ENCODE measurements at regions not wholly inside any gene's neighbourhood (a gene's known extent, or its start where the extent isn't known, plus 50 kb on each side); places are given as distances from the start of the nearest gene placed in this dataset.

DNA sequence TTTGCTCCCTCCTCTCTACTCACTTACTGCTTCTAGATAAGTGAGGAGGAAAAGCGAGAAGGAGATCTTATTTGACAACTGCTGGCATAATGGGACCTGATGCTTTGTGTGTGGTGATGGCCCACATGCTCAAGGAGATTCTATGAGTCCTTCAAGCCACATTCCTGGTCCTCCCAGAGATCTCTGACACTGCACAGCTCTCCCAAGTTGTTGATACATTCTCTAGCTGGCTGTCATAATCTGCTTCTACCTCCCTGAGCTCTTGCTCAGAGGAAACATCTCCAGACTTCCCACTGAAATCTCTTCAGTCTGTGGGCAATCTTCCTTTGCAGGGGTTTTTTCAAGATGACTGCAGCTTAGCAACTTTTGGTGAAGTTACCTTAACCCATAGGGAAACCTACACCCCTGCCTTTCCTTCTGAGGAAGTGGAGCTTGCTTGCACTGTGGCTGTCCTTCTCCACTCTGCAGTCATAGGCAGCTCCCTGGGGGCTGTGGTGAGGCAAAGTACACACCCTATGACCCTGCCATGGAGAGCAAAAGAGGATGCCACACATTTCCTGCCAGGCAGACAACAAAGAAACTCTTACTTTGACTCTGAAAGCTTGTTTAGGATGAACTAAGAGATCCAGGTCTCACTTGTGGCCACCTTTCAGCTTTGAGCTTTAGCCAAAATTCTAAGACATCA lies 163.8 kb downstream of the TMEM38B start:
- Mint-ChIP-seq H3K4me3 (no peak overlapping the region), H3K4me1 (peaks cover 0 to 2% of the 10 kb centered on the region in 2 experiments; a peak in 2 of 4 replicates), H3K36me3 (ENCODE audit: insufficient read depth in 1 of 3, low read depth in 3 of 3) (no peaks in the 10 kb centered on the region), H3K27me3 (ENCODE audit: low read depth) (no peaks in the 10 kb centered on the region), H3K27ac (no peak overlapping the region; a peak in 1 of 7 replicates), H3K9me3 (no peaks in the 10 kb centered on the region)
- H3K9me3 ChIP-seq (ENCODE audit: control insufficient read depth, low read depth, low read length): no peaks in the 10 kb centered on the region
- no peak overlapping the region for H3K56ac ChIP-seq (ENCODE audit: insufficient read length, low read depth, low read length)
- H4K91ac ChIP-seq (ENCODE audit: insufficient read length, low read depth, low read length): no peak overlapping the region
- no peak overlapping the region for H3K18ac ChIP-seq (ENCODE audit: insufficient read length, low read depth, low read length)
- H2AFZ ChIP-seq (ENCODE audit: low read length): no peak overlapping the region
- H3K79me1 ChIP-seq (ENCODE audit: insufficient read depth, low read depth, low read length, poor library complexity, severe bottlenecking): no peaks in the 10 kb centered on the region
- no peak overlapping the region for H2BK20ac ChIP-seq (ENCODE audit: low read depth, low read length, poor library complexity, severe bottlenecking)
- no peak overlapping the region for H2BK12ac ChIP-seq (ENCODE audit: insufficient read length, low read depth, low read length)
- H3K23me2 ChIP-seq (ENCODE audit: insufficient read length, low read depth, low read length, poor library complexity, severe bottlenecking): no peaks in the 10 kb centered on the region
- H4K5ac ChIP-seq (ENCODE audit: insufficient read length, low read depth, low read length): no peak overlapping the region
- H3K4ac ChIP-seq (ENCODE audit: low read depth, low read length): no peak overlapping the region
- H3K4me1 ChIP-seq (ENCODE audit: insufficient read depth, low read length): no peaks in the 10 kb centered on the region; the same call in 1 of the 2 replicates
- no peak overlapping the region for H3T11ph ChIP-seq (ENCODE audit: low read length)
- TF ChIP-seq, protein P1, sequence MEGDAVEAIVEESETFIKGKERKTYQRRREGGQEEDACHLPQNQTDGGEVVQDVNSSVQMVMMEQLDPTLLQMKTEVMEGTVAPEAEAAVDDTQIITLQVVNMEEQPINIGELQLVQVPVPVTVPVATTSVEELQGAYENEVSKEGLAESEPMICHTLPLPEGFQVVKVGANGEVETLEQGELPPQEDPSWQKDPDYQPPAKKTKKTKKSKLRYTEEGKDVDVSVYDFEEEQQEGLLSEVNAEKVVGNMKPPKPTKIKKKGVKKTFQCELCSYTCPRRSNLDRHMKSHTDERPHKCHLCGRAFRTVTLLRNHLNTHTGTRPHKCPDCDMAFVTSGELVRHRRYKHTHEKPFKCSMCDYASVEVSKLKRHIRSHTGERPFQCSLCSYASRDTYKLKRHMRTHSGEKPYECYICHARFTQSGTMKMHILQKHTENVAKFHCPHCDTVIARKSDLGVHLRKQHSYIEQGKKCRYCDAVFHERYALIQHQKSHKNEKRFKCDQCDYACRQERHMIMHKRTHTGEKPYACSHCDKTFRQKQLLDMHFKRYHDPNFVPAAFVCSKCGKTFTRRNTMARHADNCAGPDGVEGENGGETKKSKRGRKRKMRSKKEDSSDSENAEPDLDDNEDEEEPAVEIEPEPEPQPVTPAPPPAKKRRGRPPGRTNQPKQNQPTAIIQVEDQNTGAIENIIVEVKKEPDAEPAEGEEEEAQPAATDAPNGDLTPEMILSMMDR (conservative IDR thresholded peaks at IDR 0.05): no peak
- no peak overlapping the region for H2BK15ac ChIP-seq (ENCODE audit: low read depth, low read length)
- H3K9ac ChIP-seq (ENCODE audit: extremely low read depth, insufficient read length, low read length): no peak overlapping the region
- H3K23ac ChIP-seq (ENCODE audit: insufficient read length, low read depth, low read length): no peak overlapping the region
- no peak overlapping the region for H3K14ac ChIP-seq (ENCODE audit: insufficient read depth, low read length)
- H3K4me2 ChIP-seq (ENCODE audit: insufficient read depth, insufficient read length, low read length): no peak overlapping the region
- H4K8ac ChIP-seq (replicated peaks; ENCODE audit: insufficient read length, low read depth, low read length): no peak overlapping the region
- no peak overlapping the region for H2AK5ac ChIP-seq (ENCODE audit: insufficient read length, low read length)
- H3K79me2 ChIP-seq (ENCODE audit: insufficient read depth, low read length): no peaks in the 10 kb centered on the region
- no CpG with 5 or more reads among the region's 1 CpG for WGBS (ENCODE audit: extremely low coverage, insufficient read length, low lambda C conversion rate)
- no peak overlapping the region for H2BK5ac ChIP-seq (ENCODE audit: insufficient read length, low read length)
- no peaks in the 10 kb centered on the region for H3K27me3 ChIP-seq (ENCODE audit: insufficient read depth, low read length)
- no peak for DNase-seq
- no peaks in the 10 kb centered on the region for H4K20me1 ChIP-seq (ENCODE audit: control insufficient read depth, insufficient read depth, insufficient read length)
- no peak overlapping the region for H3K27ac ChIP-seq (ENCODE audit: insufficient read length, low read depth, low read length)
- H2BK120ac ChIP-seq (ENCODE audit: low read depth, low read length, poor library complexity, severe bottlenecking): no peak overlapping the region

Data from H9 (cell line).